Upper lobe of left lung (tissue), 4 donors: ENCODE measurements at regions not wholly inside any gene's neighbourhood (a gene's known extent, or its start where the extent isn't known, plus 50 kb on each side); places are given as distances from the start of the nearest gene placed in this dataset.

Experiments
- EP300 ChIP-seq, 4 donors: sonication (generic); formaldehyde crosslinking; IDR thresholded peaks; one replicate each; pipeline ENCODE4 v1.5.1; 2017; ENCODE audit warnings: antibody characterized with exemption in 4 of 4, control low read depth in 2 of 4
- POLR2A ChIP-seq, 4 donors: fragments of 450-650 bp; IDR thresholded peaks; one replicate each; pipeline ENCODE4 v1.5.1; 2016 to 2017; ENCODE audit warnings: antibody characterized with exemption in 4 of 4, mild to moderate bottlenecking in 2 of 4
- TF ChIP-seq, protein P1 (sequence below), 6 experiments: fragments of 450-650 bp in 4 of 6; fragments of 200-600 bp in 2 of 6; sonication (generic) in 2 of 6; IDR thresholded peaks; one replicate each; pipeline ENCODE4 v1.5.1; 2016 to 2019; ENCODE audit warnings: antibody characterized with exemption in 6 of 6

GRCh38 chr15:87710406-87710805 lies 546.1 kb downstream of the NTRK3 start:
- TF ChIP-seq, protein P1, sequence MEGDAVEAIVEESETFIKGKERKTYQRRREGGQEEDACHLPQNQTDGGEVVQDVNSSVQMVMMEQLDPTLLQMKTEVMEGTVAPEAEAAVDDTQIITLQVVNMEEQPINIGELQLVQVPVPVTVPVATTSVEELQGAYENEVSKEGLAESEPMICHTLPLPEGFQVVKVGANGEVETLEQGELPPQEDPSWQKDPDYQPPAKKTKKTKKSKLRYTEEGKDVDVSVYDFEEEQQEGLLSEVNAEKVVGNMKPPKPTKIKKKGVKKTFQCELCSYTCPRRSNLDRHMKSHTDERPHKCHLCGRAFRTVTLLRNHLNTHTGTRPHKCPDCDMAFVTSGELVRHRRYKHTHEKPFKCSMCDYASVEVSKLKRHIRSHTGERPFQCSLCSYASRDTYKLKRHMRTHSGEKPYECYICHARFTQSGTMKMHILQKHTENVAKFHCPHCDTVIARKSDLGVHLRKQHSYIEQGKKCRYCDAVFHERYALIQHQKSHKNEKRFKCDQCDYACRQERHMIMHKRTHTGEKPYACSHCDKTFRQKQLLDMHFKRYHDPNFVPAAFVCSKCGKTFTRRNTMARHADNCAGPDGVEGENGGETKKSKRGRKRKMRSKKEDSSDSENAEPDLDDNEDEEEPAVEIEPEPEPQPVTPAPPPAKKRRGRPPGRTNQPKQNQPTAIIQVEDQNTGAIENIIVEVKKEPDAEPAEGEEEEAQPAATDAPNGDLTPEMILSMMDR (IDR thresholded peaks at IDR 0.05): no peak
- no peak for TF ChIP-seq POLR2A (IDR thresholded peaks at IDR 0.05)
- no peak for TF ChIP-seq EP300 (IDR thresholded peaks at IDR 0.05)
